GM18858 (cell line): ENCODE measurements at regions not wholly inside any gene's neighbourhood (a gene's known extent, or its start where the extent isn't known, plus 50 kb on each side); places are given as distances from the start of the nearest gene placed in this dataset.

ENCODE experiments used
- ATAC-seq: cut with Tn5 transposase; IDR thresholded peaks from one replicate; pipeline ENCODE4 v1.9.1; 2021; ENCODE audit not compliant: unreplicated experiment

- ATAC-seq = no peak
Measured at GRCh38 chr3:71857956-71858355, 73.0 kb upstream of the PROK2 start.

DNA sequence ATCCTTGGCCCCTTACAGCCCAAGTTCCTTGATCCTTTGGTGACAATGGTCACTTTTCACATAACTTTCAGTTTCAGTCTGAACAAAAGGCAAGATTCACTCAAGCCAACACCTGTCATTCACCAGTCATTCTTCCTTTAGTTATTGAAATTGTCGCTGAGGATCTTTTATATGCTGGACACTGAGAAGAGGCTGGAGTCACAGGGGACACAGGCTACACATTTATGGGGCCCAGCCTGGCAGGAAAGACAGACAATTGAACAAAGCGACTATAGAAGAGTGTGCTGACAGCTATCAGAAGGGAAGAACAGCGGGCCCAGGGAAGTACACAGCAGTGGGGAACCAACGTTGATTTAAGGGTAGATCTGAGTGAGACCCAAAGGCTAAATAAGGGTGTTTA lies 69.8 kb upstream of the PROK2 start:
- no peak for ATAC-seq

DNA sequence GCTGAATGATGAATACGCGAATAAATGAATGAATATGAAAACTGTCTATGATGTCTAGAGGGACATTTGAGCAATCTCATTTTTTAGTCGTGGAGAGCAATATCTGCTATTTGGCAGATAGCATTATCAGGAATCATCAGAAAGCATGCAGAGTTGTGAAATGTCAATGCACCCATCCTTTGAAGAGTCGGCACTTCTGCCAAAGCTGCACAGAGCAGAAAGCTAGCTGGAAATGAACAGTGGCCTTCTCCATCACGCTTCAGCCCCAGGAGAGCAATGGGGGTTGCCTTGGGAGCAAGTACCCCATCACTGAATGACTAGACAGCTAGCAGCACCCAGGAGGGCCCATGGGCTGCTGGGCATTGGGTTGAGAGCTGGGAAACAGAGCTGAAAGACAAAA lies 69.1 kb upstream of the PROK2 start:
- ATAC-seq = no peak

DNA sequence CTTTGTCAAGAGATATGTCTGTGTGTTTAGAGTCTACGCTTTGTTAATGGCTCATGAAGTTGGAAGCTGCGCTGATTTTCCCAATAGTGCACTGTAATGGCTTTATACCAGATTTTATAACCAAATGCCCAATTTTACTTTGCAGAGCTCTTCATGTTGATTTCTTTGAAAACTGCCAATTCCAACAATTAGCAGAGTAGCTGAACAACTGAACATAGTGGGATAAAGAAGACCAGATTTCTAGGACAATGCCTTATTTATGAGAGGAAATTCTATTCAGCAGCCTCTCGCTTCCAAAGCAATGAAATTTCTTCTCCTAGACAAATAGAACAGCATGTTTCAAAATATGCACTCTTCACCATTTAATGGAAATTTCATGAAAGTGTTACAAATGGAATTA lies 66.9 kb upstream of the PROK2 start:
- ATAC-seq = no peak

DNA sequence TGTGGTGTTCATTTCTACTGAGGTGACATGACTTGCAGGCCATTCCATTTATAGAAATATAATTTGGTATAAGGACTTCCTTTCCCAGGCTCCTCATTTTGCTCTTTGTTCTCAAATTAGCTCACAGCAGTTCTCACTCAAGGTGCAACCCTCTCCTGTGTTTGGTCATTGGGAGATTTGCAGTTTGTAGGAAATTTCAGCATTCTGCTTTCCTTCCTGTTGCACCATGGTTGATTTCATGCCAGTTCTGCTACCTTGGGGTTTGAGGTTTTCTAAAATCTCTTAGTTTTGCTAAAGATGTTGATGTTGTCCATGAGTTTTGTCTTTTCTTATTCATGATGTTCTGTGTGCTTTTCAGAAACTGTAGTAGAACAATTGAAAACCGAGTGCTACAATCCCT lies 65.7 kb upstream of the PROK2 start:
- no peak for ATAC-seq

DNA sequence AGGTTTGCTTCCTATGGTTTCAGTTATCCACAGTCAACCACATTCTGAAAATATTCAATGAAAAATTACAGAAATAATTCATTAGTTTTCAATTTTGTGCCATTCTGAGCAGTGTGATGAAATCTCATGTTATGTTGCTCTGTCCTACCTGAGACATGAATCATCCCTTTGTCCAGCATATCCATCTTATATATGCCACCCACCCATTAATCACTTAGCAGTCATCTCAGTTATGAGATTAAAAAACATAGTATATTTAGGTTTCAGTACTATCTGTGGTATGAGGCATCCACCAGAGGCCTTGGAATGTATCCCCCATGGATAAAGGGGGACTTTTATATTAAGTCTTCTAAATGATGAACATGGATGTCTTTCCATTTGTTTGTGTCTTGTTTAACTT lies 64.7 kb upstream of the PROK2 start:
- no peak for ATAC-seq

- no peak for ATAC-seq
Measured at GRCh38 chr3:71847794-71848193, 62.8 kb upstream of the PROK2 start.

- ATAC-seq = no peak
Measured at GRCh38 chr3:71846185-71846584, 61.2 kb upstream of the PROK2 start.

DNA sequence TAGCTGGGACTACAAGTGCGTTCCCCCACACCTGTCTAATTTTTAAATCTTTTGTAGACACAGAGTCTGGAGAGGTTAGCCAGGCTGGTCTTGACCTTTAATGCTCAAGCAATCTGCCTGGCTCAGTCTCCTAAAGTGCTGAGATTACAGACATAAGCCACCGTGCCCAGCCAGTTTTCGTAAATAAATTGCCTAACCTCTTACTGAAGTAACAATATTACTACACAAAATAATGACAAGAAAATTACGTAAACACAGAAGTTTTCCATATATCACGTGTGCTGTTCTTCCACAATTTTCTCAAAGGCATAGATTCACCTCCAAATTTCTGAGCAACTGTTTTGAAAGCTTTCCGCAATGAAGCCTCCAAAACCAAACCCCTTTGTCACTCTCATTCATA lies 58.1 kb upstream of the PROK2 start:
- no peak for ATAC-seq

DNA sequence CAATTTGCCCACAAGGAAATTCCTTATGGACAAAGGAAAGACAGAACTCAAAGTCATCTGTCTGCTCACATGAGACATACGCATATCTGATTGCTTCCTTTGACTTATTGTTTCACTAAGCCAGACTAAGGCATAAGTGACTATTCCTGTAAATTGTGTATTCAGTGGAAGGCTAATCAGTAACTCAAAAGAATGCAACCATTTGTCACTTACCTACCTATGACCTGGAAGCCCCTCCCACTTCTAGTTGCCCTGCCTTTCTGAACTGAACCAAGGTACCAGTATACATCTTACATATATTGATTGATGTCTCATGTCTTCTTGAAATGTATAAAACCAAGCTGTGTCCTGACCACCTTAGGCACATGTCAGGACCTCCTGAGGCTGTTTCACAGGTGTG lies 53.5 kb upstream of the PROK2 start:
- ATAC-seq = no peak
